ENCODE measurements at regions not wholly inside any gene's neighbourhood (a gene's known extent, or its start where the extent isn't known, plus 50 kb on each side); places are given as distances from the start of the nearest gene placed in this dataset.
"Not testable (repeated sequence)": the region's sequence is repeated elsewhere in the genome, so short reads cannot be mapped to it uniquely, and the experiment has no call there.

- no peak for DNase-seq
- H3K4me1 ChIP-seq, result no peaks in the 10 kb centered on the region
- H3K9me3 ChIP-seq, result peaks cover 0 to 3% (median 0%) of the 10 kb centered on the region in 4 donors
- no peaks in the 10 kb centered on the region for H3K36me3 ChIP-seq
- H3K27me3 ChIP-seq, result no peaks in the 10 kb centered on the region
- 68 to 87% (median 72%) methylated on average over 2 of the region's 2 CpGs for WGBS, 5 donors
- TF ChIP-seq CTCF (IDR thresholded peaks at IDR 0.05) (no peak), EP300 (IDR thresholded peaks at IDR 0.05) (no peak), POLR2AphosphoS5 (IDR thresholded peaks at IDR 0.05) (no peak), POLR2A (IDR thresholded peaks at IDR 0.05) (no peak)
- H3K4me3 ChIP-seq, result no peak overlapping the region
- H3K27ac ChIP-seq, result no peak overlapping the region
- intact Hi-C loops (cut with DNase I; ENCODE audit: low total_unique reads), result no loop called here
Observed at GRCh38 chr7:81183326-81183725, 264.5 kb upstream of the SEMA3C start.

- H3K27me3 ChIP-seq; intact Hi-C loops (cut with DNase I; ENCODE audit: low total_unique reads); H3K9me3 ChIP-seq; H3K27ac ChIP-seq; DNase-seq; H3K36me3 ChIP-seq; H3K4me3 ChIP-seq; H3K4me1 ChIP-seq: not testable (repeated sequence)
- 84 to 93% (median 89%) methylated on average over 10 of the region's 10 CpGs for WGBS, 5 donors
Observed at GRCh38 chr7:81182056-81182455, 263.2 kb upstream of the SEMA3C start.

GRCh38 chr7:81181066-81181465 lies 262.2 kb upstream of the SEMA3C start:
- TF ChIP-seq EP300 (IDR thresholded peaks at IDR 0.05) (no peak), POLR2A (IDR thresholded peaks at IDR 0.05) (no peak), CTCF (IDR thresholded peaks at IDR 0.05) (no peak), POLR2AphosphoS5 (IDR thresholded peaks at IDR 0.05) (no peak)
- intact Hi-C loops (cut with DNase I; ENCODE audit: low total_unique reads), result no loop called here

GRCh38 chr7:81180573-81180972 lies 261.7 kb upstream of the SEMA3C start:
- DNase-seq, result no peak
- H3K36me3 ChIP-seq, result no peaks in the 10 kb centered on the region
- peaks cover 0 to 4% (median 2%) of the 10 kb centered on the region in 4 donors for H3K4me1 ChIP-seq
- H3K27me3 ChIP-seq, result no peaks in the 10 kb centered on the region
- TF ChIP-seq EP300 (IDR thresholded peaks at IDR 0.05) (no peak), POLR2A (IDR thresholded peaks at IDR 0.05) (no peak), POLR2AphosphoS5 (IDR thresholded peaks at IDR 0.05) (no peak), CTCF (IDR thresholded peaks at IDR 0.05) (no peak)
- no peak overlapping the region for H3K4me3 ChIP-seq
- H3K27ac ChIP-seq, result no peak overlapping the region
- 94 to 100% (median 97%) methylated on average over 2 of the region's 2 CpGs for WGBS, 5 donors
- intact Hi-C loops (cut with DNase I; ENCODE audit: low total_unique reads), result no loop called here
- H3K9me3 ChIP-seq, result peaks cover 0 to 3% (median 0%) of the 10 kb centered on the region in 4 donors

More at GRCh38 chr7:81181066-81181465, 262.2 kb upstream of the SEMA3C start:
- no peak overlapping the region for H3K27ac ChIP-seq
- DNase-seq, result no peak
- no peaks in the 10 kb centered on the region for H3K4me1 ChIP-seq
- no peak overlapping the region for H3K4me3 ChIP-seq
- H3K27me3 ChIP-seq, result no peaks in the 10 kb centered on the region
- H3K9me3 ChIP-seq, result peaks cover 0 to 3% (median 0%) of the 10 kb centered on the region in 4 donors
- H3K36me3 ChIP-seq, result no peaks in the 10 kb centered on the region

GRCh38 chr7:81175275-81175940 lies 256.6 kb upstream of the SEMA3C start:
- 49 to 65% (median 60%) methylated on average over 6 of the region's 6 CpGs for WGBS, 5 donors
- Histone ChIP-seq H3K36me3 (no peaks in the 10 kb centered on the region), H3K27me3 (no peaks in the 10 kb centered on the region), H3K27ac (no peak overlapping the region), H3K4me3 (no peak overlapping the region), H3K9me3 (no peaks in the 10 kb centered on the region), H3K4me1 (peaks cover 0 to 27% (median 17%) of the 10 kb centered on the region in 4 donors)
- intact Hi-C loops (cut with DNase I; ENCODE audit: low total_unique reads), result no loop called here
- DNase-seq, result peak in 1 of 2 donors; percentile 13
- TF ChIP-seq CTCF (IDR thresholded peaks at IDR 0.05), result no peak
- no peak for TF ChIP-seq EP300 (IDR thresholded peaks at IDR 0.05)
- no peak for TF ChIP-seq POLR2AphosphoS5 (IDR thresholded peaks at IDR 0.05)
- TF ChIP-seq POLR2A (IDR thresholded peaks at IDR 0.05), result no peak
